ENCODE measurements at regions not wholly inside any gene's neighbourhood (a gene's known extent, or its start where the extent isn't known, plus 50 kb on each side); places are given as distances from the start of the nearest gene placed in this dataset.

GRCh38 chr3:74850381-74850780 is 235.9 kb upstream of the CNTN3 start:
- Histone ChIP-seq H4K20me1 (ENCODE audit: control insufficient read depth, insufficient read depth, insufficient read length) (no peaks in the 10 kb centered on the region), H2BK5ac (ENCODE audit: insufficient read length, low read length) (no peak overlapping the region), H2AK5ac (ENCODE audit: insufficient read length, low read length) (no peak overlapping the region), H3K27ac (ENCODE audit: insufficient read length, low read depth, low read length) (no peak overlapping the region), H3K4ac (ENCODE audit: low read depth, low read length) (no peak overlapping the region), H4K91ac (ENCODE audit: insufficient read length, low read depth, low read length) (no peak overlapping the region), H3K79me1 (ENCODE audit: insufficient read depth, low read depth, low read length, poor library complexity, severe bottlenecking) (no peaks in the 10 kb centered on the region), H3K14ac (ENCODE audit: insufficient read depth, low read length) (no peak overlapping the region), H4K8ac (replicated peaks; ENCODE audit: insufficient read length, low read depth, low read length) (no peak overlapping the region), H3K18ac (ENCODE audit: insufficient read length, low read depth, low read length) (no peak overlapping the region), H3K9ac (ENCODE audit: extremely low read depth, insufficient read length, low read length) (no peak overlapping the region), H4K5ac (ENCODE audit: insufficient read length, low read depth, low read length) (no peak overlapping the region), H2AFZ (ENCODE audit: low read length) (no peak overlapping the region), H2BK120ac (ENCODE audit: low read depth, low read length, poor library complexity, severe bottlenecking) (no peak overlapping the region), H3K23ac (ENCODE audit: insufficient read length, low read depth, low read length) (no peak overlapping the region), H3K9me3 (ENCODE audit: control insufficient read depth, low read depth, low read length) (no peaks in the 10 kb centered on the region), H3K23me2 (ENCODE audit: insufficient read length, low read depth, low read length, poor library complexity, severe bottlenecking) (no peaks in the 10 kb centered on the region), H3K4me2 (ENCODE audit: insufficient read depth, insufficient read length, low read length) (no peak overlapping the region), H3K27me3 (ENCODE audit: insufficient read depth, low read length) (no peaks in the 10 kb centered on the region), H2BK20ac (ENCODE audit: low read depth, low read length, poor library complexity, severe bottlenecking) (no peak overlapping the region), H3T11ph (ENCODE audit: low read length) (no peak overlapping the region), H3K79me2 (ENCODE audit: insufficient read depth, low read length) (no peaks in the 10 kb centered on the region), H3K4me1 (ENCODE audit: insufficient read depth, low read length) (no peaks in the 10 kb centered on the region), H2BK12ac (ENCODE audit: insufficient read length, low read depth, low read length) (no peak overlapping the region), H3K56ac (ENCODE audit: insufficient read length, low read depth, low read length) (no peak overlapping the region), H2BK15ac (ENCODE audit: low read depth, low read length) (no peak overlapping the region)
- H3K4me3 Mint-ChIP-seq, result no peak overlapping the region
- no peak for DNase-seq
- H3K4me1 Mint-ChIP-seq, result no peaks in the 10 kb centered on the region
- H3K9me3 Mint-ChIP-seq, result no peaks in the 10 kb centered on the region
- H3K27me3 Mint-ChIP-seq (ENCODE audit: low read depth), result no peaks in the 10 kb centered on the region
- no CpG with 5 or more reads among the region's 3 CpGs for WGBS (ENCODE audit: extremely low coverage, insufficient read length, low lambda C conversion rate)
- TF ChIP-seq CTCF (conservative IDR thresholded peaks at IDR 0.05), result no peak
- no peak overlapping the region for H3K27ac Mint-ChIP-seq
- H3K36me3 Mint-ChIP-seq (ENCODE audit: insufficient read depth in 1 of 3, low read depth in 3 of 3), result no peaks in the 10 kb centered on the region

Measured in H9 (cell line).